CD4-positive, alpha-beta T cell treated with Interleukin-15 for 1 hour (primary cell): ENCODE measurements at regions not wholly inside any gene's neighbourhood (a gene's known extent, or its start where the extent isn't known, plus 50 kb on each side); places are given as distances from the start of the nearest gene placed in this dataset.

Experiments
- DNase-seq: peaks from one replicate; pipeline ENCODE4 v3.0.0-alpha.2; 2020

DNA sequence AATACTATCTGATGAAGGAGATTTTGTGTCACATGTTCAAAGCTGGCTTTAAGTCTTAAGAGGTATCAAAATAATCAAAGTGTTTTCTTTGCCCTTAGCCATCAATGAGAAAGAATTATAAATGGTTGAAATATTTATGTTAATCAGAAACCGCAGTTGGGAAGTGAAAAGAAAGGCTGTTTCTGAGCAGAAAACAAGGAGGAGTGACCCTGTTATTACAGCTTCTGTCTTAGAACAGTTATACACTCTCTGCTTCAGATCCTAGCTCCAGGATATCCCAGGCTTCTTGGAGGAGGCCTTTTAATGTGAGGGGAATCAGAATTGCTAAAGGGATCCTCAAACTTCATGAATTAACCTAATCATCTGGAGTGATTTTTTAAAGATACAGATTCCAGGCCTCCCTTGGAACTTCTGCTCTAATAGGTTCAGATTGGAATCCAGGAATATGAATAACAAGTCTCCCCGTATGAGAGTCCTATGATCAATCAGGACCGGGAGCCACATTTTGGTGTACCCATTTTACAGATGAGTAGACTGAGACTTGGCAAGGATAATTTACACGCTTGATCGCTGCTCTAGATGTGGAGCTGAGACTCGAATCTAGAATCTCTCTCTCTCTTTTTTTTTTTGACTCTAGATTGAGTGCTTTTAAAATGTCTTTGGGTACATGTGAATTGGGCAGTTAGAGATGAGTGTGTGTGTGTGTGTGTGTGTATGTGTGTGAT, 50.8 kb upstream of the JAG1 start:
- DNase-seq, result no peak

DNA sequence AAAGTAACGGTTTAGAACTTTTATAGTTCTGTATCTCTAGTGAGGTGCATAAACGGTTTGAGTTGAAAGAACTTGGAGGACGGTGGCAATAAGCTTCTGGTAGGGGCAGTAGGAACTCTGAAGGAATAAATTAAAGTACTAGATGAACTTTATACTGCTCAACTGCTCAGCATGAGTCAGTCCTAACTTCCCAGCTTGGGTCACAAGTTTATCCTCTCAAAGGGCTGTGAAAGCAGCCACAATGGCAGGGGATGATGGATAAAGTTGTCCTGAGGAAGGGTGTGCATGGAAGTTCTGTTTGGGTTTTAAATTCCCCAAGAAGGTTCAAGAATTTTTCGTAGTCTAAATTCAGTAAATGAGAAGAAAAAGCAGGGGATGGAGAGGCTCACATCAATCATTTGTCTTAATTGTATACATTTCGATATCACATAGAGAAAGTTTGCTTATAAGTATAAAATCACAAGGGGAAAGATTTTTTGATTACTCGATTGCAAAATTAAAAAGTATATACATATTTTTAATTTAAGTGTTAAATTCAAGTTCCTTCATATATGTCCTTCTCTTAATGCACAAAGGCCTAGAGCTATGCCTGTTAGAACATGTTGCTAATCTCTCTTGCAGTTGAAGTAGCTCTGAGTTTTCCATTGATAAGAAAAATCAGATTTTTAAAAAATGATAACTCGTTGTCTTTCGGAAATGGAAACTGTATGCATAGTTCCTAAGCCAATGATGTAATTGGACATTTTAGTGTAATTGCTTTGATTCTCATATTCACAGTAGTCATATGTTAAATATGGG, 55.3 kb upstream of the JAG1 start:
- DNase-seq, result no peak

DNA sequence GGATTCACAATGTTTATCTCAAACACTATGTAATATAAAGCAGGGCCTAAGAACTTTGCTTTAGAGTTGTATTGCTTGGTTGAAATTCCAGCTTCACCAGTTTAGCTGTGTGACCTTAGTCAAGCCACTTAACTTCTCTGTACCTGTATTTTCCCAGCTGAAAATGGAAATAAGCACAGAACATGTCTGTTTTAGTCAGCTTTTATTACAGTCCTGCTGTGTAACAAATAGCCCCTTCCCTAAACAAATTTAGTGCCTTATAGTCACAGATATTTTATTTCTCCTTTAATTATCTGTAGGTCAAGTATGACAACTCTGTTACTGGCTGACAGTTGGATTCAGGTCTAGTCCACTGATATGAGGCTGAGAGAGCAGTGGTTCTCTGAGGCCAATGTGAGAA, 56.0 kb upstream of the JAG1 start:
- no peak for DNase-seq

DNA sequence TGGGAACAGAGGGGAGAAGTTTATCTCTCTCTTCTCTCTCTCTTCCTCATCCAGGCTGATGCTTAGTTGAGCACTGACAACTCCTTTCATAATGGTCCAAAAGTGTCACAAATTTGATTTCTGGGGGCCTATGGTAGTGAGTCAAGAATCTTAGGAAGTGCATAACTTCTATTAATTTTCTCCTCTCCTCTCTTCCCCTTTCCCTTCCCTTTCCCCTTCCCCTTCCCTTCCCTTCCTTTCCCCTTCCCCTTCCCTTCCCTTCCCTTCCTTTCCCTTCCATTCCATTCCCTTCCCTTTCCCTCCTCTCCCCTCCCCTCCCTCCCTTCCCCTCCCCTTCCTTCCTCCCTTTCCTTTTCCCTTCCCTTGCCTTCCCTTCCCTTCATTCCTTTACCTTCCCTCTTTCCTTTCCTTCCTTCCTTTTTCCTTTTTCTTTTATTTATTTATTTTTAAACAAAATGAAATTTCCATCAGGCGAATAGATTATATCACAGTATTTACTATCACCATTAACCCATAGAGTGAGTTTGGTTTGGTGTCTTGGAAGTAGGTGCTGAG, 56.9 kb upstream of the JAG1 start:
- DNase-seq, result no peak

DNA sequence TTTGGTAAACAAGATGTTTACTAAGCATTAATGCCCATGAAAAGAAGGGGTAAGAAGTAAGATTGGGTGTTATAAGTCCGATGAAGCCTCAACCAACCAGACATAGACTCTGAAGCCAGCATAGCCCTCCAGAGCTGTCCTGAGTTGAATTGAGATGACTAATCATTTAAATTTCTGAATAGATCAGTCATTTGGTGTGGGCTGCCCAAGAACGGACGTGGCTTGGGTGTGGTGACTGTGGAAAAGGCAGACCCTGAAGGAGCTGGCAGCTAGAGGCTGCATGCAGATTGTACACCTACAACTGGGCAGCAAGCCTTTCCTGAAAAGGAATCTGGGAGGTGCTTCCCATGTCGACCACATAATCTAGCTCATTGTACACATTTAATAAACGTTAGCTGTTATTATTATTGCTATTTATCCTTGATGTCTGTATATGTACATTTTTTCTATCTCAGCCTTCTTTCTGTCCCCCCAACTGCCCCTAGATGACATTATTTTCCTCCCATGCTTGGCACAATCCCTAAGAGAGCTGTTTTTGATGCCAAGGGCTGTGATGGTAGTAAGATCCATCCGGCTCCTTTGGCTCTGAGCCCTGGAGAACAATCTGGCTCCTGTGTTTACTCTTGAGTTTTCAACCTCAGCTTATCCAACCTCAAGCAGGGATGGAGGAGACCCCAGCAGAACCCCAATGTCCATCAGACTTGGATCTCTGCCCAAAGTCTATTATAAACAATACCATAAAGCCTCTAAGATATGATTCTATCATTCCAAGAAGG, 57.6 kb upstream of the JAG1 start:
- DNase-seq, result no peak

DNA sequence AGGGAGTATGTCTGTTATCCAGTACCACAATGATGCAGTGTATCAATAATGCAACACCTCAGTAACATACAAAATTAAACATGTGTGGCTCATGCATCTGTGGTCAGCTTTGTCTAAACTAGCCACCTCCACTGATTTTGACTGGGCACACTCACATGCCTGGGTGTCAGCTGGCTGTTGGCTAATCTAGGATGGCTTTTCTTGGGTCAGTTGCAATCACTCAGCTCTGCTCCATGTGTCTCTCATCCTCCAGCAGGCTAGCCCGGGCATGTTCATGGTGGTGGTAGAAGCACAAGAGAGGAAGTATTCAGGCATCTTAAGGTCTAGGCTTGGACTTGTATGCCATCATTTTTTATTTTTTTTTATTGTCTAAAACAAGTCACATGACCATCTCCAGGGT, 59.3 kb upstream of the JAG1 start:
- no peak for DNase-seq

GRCh38 chr20:10735195-10735949, 61.6 kb upstream of the JAG1 start:
- no peak for DNase-seq

- DNase-seq, result no peak
Observed at GRCh38 chr20:10739134-10739533, 65.3 kb upstream of the JAG1 start.

- DNase-seq, result no peak
Observed at GRCh38 chr20:10739566-10739965, 65.8 kb upstream of the JAG1 start.

DNA sequence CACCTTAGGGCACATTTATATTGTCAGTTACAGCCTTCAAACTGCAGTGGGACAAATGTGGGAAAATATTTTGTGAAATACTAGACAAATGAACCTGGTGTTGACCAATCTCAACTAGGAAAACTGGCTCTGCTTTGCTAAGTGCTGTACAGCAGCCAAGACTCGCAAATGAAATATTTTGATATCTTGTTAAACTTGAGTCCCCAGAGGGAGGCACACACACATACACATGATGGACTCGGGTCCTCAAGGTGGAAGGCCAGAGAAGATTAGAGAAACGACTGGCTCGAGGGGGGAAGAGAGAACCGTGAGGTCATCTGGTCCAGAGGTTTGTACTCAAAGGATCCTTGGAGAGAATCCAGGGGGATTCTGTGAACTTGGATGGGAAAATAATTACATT, 67.3 kb upstream of the JAG1 start:
- no peak for DNase-seq

GRCh38 chr20:10745790-10746189, 72.0 kb upstream of the JAG1 start:
- DNase-seq, result no peak

- no peak for DNase-seq
Observed at GRCh38 chr20:10747019-10747418, 73.2 kb upstream of the JAG1 start.

DNA sequence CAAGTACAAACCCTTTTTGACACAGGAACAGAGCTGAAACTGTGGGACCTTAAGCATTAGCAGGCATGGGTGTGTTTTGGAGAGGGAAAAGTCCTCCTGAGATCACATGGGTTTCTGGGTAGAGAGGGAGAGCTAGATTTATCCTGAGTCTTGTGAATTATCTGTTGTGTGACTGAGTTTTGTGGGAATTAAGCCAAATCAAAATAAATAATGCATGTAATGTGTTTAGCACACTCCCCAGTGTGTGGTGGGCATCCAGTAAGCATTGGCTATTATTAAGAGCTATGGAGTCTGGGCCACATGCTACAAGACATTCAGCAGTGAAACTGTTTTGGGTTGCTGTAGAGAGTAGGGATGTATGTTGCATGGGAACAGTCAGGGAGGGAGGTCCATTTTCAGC, 75.3 kb upstream of the JAG1 start:
- DNase-seq, result no peak

GRCh38 chr20:10752206-10752605, 78.4 kb upstream of the JAG1 start:
- no peak for DNase-seq

DNA sequence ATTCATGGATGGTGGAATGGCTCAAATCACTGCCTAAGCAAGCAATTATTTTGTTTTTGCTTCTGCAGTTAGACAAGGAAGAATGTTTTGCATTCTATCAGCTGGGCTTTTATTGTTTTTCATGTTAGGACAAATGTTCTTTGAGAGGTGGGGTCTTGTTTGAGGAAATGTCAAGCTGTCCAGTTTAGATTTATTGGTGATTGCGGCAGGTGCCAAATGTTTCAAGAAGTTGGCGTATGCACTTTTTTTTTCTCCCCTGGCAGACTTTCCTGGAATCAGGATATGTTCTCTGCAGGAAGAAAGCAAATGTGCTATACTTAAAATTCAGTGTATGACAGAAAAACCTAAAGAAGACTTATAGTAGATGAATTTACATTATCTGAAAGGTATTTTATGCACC, 81.0 kb upstream of the JAG1 start:
- no peak for DNase-seq

GRCh38 chr20:10758446-10758845, 84.6 kb upstream of the JAG1 start:
- no peak for DNase-seq

DNA sequence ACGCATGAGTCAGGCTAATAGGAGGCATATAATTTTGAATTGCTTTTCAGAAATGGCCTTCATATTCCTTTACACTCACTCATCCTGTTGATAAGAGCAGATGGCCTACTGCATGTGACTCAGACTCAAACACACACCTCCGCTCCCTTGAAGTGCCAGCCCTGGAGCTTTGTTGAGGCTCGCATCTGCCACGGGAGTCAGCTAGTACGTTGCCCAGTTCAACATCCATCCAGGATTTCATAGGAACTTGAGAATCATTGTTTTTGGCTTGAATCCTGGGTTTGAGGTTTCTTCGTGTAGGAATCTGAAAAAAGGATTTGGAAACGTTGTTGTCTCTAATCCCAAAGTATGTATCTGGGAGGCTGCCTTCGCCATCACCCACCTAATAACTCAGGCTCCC, 87.4 kb upstream of the JAG1 start:
- DNase-seq, result no peak

DNA sequence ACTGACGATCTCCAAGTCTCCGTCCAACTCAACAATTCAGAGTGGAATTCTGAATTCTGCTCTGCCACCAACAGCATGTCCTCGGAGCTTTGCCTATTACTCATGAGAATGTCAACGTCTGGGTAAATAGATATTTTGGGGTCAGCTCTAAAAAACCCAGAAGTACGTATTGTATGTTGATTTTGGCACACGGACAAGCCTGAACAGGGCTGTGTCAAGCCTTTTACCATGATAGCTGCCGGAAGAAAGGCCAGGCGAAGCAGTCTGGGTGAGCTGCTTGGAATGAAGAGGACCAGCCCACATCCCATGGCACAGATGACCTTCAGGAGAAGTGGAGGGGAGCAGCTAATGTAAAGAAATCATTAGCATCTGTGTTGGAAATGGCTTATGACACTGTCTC, 88.0 kb upstream of the JAG1 start:
- no peak for DNase-seq

DNA sequence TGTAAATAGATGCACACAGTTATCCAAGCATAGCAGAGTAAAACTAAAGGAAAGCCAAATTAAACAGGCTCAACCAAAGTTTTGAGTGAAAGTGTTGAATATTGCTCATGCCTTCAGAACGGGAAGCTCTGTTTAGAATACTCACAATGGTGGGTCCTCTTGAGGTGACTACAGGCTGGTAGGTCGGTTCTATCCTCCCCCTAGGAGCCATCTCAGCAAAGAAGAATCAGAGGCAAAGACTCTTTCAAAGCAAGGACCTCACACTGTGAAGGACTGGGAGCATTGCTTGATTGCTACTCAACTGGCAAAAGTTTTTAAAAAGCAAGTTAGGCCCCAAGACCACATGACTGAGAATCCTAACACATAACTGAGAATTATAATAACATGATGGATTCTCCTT, 88.4 kb upstream of the JAG1 start:
- no peak for DNase-seq

DNA sequence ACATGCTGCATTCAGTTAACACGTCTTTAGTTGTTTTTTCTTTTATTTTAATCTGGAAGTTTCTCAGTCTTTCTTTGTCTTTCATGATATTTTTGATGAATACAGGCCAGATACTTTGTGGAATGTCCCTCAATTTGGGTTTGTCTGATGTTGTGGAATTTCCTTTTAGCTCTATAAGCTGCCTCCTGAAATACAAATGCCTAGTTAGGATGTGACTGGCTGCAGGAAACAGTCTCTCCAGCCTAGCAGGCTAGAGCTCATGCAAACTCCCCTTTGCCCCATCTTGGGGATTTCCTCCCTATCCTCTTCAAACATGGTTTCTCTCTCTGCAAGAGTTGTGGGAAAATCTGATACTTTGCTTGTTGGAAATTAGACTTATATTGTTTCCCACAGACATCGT, 89.3 kb upstream of the JAG1 start:
- DNase-seq, result no peak

DNA sequence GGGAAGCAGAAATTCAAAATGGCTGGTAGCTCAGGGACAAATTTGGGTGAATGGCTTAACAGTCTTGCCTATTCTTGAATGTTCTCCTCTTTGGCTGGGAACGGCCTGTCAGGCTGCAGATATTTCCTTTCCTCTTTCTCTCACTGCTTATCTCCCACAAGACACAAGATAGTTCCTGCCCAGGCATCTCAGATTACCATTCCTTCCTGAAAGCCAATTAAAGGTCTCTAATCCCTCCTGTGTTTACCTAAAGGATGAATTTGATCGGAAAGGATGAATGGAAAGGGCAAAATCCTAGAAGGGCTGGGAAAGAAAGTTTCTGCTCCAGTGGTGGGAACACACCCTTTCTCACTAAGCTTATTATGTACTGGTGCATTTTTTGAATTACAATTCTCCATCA, 95.9 kb upstream of the JAG1 start:
- no peak for DNase-seq

DNA sequence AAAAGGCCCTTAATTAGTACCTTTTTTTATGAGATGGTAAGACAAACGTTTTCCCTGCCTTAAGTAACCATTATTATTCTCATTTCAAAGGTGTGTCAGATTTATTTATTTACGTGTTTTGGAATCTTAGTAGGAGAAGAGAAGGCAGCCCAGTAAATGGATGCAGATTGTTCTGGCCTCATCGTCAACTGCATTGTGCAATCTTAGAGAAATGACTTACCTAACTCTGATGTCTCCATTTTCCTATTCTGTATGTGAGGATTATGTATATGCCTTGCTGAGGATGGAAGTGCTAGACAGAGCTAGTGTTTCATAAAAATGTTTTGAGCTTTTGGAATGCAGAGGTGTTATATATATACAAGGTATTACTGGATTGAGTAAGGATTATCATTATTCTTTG, 97.0 kb upstream of the JAG1 start:
- DNase-seq, result no peak
